ENCODE measurements at regions not wholly inside any gene's neighbourhood (a gene's known extent, or its start where the extent isn't known, plus 50 kb on each side); places are given as distances from the start of the nearest gene placed in this dataset.

DNA sequence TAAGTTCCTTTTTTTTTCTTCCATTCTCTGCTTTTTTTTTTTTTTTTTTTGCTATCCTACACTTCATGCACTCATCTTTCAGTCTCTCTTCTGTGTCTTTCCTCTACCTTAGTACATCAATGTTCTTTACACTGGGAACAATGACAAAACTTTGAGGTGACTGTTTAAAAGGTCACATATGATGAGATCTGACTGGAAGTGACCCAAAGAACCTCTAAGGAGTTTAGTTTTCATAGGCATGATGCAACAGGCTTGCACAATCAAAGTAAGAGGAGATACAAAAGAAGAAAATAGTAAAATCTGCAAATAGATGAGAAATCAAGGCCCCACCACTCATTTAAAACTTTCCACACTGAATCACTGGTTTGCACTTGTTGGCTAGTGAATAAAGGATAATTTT, 840.8 kb downstream of the TBC1D32 start:
- no peaks in the 10 kb centered on the region for H3K27me3 ChIP-seq (ENCODE audit: insufficient read depth, low read depth, low read length)
- H3K9me2 ChIP-seq (ENCODE audit: insufficient read depth, low read length), result no peaks in the 10 kb centered on the region
- H3K9me3 ChIP-seq (ENCODE audit: low read length), result no peaks in the 10 kb centered on the region
- H4K20me1 ChIP-seq (ENCODE audit: insufficient read depth), result no peaks in the 10 kb centered on the region
- H3K79me2 ChIP-seq (replicated peaks; ENCODE audit: insufficient read depth, low read length), result no peaks in the 10 kb centered on the region
- H3K4me2 ChIP-seq (ENCODE audit: low read length), result no peak overlapping the region
- H3K4me3 ChIP-seq (ENCODE audit: low read length), result no peak overlapping the region
- no peaks in the 10 kb centered on the region for H3F3A ChIP-seq (ENCODE audit: insufficient read depth, low read length, poor library complexity, severe bottlenecking)
- no peak overlapping the region for H2AFZ ChIP-seq (ENCODE audit: low read depth, low read length)
- TF ChIP-seq EP300 (conservative IDR thresholded peaks at IDR 0.05; ENCODE audit: poor library complexity, severe bottlenecking) (no peak), RAD21 (conservative IDR thresholded peaks at IDR 0.05) (no peak), POLR2AphosphoS5 (IDR thresholded peaks at IDR 0.05) (no peak), EZH2 (IDR thresholded peaks at IDR 0.05; ENCODE audit: borderline replicate concordance, insufficient read depth, low read length, poor library complexity, severe bottlenecking) (no peak), SMC3 (conservative IDR thresholded peaks at IDR 0.05; ENCODE audit: poor library complexity) (no peak), MXI1 (conservative IDR thresholded peaks at IDR 0.05; ENCODE audit: poor library complexity, severe bottlenecking) (no peak), TAF1 (IDR thresholded peaks at IDR 0.05; ENCODE audit: low read depth) (no peak), REST (IDR thresholded peaks at IDR 0.05; ENCODE audit: borderline replicate concordance) (no peak)
- TF ChIP-seq, protein P1, sequence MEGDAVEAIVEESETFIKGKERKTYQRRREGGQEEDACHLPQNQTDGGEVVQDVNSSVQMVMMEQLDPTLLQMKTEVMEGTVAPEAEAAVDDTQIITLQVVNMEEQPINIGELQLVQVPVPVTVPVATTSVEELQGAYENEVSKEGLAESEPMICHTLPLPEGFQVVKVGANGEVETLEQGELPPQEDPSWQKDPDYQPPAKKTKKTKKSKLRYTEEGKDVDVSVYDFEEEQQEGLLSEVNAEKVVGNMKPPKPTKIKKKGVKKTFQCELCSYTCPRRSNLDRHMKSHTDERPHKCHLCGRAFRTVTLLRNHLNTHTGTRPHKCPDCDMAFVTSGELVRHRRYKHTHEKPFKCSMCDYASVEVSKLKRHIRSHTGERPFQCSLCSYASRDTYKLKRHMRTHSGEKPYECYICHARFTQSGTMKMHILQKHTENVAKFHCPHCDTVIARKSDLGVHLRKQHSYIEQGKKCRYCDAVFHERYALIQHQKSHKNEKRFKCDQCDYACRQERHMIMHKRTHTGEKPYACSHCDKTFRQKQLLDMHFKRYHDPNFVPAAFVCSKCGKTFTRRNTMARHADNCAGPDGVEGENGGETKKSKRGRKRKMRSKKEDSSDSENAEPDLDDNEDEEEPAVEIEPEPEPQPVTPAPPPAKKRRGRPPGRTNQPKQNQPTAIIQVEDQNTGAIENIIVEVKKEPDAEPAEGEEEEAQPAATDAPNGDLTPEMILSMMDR (IDR thresholded peaks at IDR 0.05; ENCODE audit: poor library complexity, severe bottlenecking), result no peak
- H3K36me3 ChIP-seq (ENCODE audit: insufficient read depth, low read length), result no peaks in the 10 kb centered on the region
- no peak overlapping the region for H3K27ac ChIP-seq (ENCODE audit: low read length)
- H3K9ac ChIP-seq (ENCODE audit: low read length), result no peak overlapping the region

DNA sequence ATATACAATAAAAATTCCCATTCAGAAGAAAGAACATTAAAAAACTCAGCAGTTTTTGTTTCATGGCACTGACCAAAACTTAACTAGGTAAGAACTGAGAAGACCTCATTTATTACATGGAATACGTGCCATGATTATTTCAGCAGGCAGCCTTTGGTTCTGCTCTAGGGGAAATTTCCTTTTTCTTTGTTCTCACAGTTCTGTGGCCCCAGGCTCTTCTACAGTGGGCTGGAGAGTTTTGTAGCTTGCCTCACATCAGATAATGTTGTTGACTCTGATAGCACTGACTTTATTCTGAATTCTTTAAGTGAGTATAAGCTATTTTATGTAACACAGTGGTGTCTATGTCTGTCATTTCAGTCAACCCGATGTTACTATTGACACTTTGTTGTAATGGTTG, 844.3 kb downstream of the TBC1D32 start:
- H3K4me2 ChIP-seq (ENCODE audit: low read length), result no peak overlapping the region
- no peaks in the 10 kb centered on the region for H3F3A ChIP-seq (ENCODE audit: insufficient read depth, low read length, poor library complexity, severe bottlenecking)
- H3K27ac ChIP-seq (ENCODE audit: low read length), result no peak overlapping the region
- TF ChIP-seq TAF1 (IDR thresholded peaks at IDR 0.05; ENCODE audit: low read depth), result no peak
- no peak for TF ChIP-seq REST (IDR thresholded peaks at IDR 0.05; ENCODE audit: borderline replicate concordance)
- TF ChIP-seq EP300 (conservative IDR thresholded peaks at IDR 0.05; ENCODE audit: poor library complexity, severe bottlenecking), result no peak
- TF ChIP-seq, protein P1 (IDR thresholded peaks at IDR 0.05; ENCODE audit: poor library complexity, severe bottlenecking), result no peak
- TF ChIP-seq EZH2 (IDR thresholded peaks at IDR 0.05; ENCODE audit: borderline replicate concordance, insufficient read depth, low read length, poor library complexity, severe bottlenecking), result no peak
- no peak for TF ChIP-seq MXI1 (conservative IDR thresholded peaks at IDR 0.05; ENCODE audit: poor library complexity, severe bottlenecking)
- H3K36me3 ChIP-seq (ENCODE audit: insufficient read depth, low read length), result no peaks in the 10 kb centered on the region
- H3K9me2 ChIP-seq (ENCODE audit: insufficient read depth, low read length), result no peaks in the 10 kb centered on the region
- H3K9ac ChIP-seq (ENCODE audit: low read length), result no peak overlapping the region
- H2AFZ ChIP-seq (ENCODE audit: low read depth, low read length), result no peak overlapping the region
- no peak overlapping the region for H3K4me3 ChIP-seq (ENCODE audit: low read length)
- H3K9me3 ChIP-seq (ENCODE audit: low read length), result no peaks in the 10 kb centered on the region
- H4K20me1 ChIP-seq (ENCODE audit: insufficient read depth), result no peaks in the 10 kb centered on the region
- no peaks in the 10 kb centered on the region for H3K27me3 ChIP-seq (ENCODE audit: insufficient read depth, low read depth, low read length)
- no peaks in the 10 kb centered on the region for H3K79me2 ChIP-seq (replicated peaks; ENCODE audit: insufficient read depth, low read length)

Measured in neural cell (in vitro differentiated cells).